ENCODE measurements at regions not wholly inside any gene's neighbourhood (a gene's known extent, or its start where the extent isn't known, plus 50 kb on each side); places are given as distances from the start of the nearest gene placed in this dataset.
A peak's percentile ranks its signal among the peaks of the same experiment; 100 is the strongest.

- Histone ChIP-seq H2BK15ac (ENCODE audit: low read depth, low read length) (no peak overlapping the region), H3K4me2 (ENCODE audit: insufficient read depth, insufficient read length, low read length) (no peak overlapping the region)
- DNase-seq, result peak; percentile 61
Observed at GRCh38 chr12:126617312-126617711, 1552.1 kb downstream of the AACS start.

More at GRCh38 chr12:126617312-126617711, 1552.1 kb downstream of the AACS start:
- Mint-ChIP-seq H3K36me3 (ENCODE audit: insufficient read depth in 1 of 3, low read depth in 3 of 3) (peaks cover 6% of the 10 kb centered on the region in 3 experiments; a peak in 6 of 7 replicates), H3K4me3 (no peak overlapping the region), H3K27ac (no peak overlapping the region), H3K9me3 (peaks cover 25 to 41% of the 10 kb centered on the region in 2 experiments), H3K27me3 (ENCODE audit: low read depth) (no peaks in the 10 kb centered on the region; the same call in 1 of the 2 replicates), H3K4me1 (peaks cover 12 to 14% of the 10 kb centered on the region in 2 experiments)
- Histone ChIP-seq H3K27ac (ENCODE audit: insufficient read length, low read depth, low read length) (no peak overlapping the region), H2AFZ (ENCODE audit: low read length) (no peak overlapping the region), H2BK20ac (ENCODE audit: low read depth, low read length, poor library complexity, severe bottlenecking) (no peak overlapping the region), H3K14ac (ENCODE audit: insufficient read depth, low read length) (no peak overlapping the region), H3K9me3 (ENCODE audit: control insufficient read depth, low read depth, low read length) (peaks cover 5% of the 10 kb centered on the region), H3K79me2 (ENCODE audit: insufficient read depth, low read length) (no peaks in the 10 kb centered on the region), H4K5ac (ENCODE audit: insufficient read length, low read depth, low read length) (no peak overlapping the region), H3K9ac (ENCODE audit: extremely low read depth, insufficient read length, low read length) (no peak overlapping the region), H3K4ac (ENCODE audit: low read depth, low read length) (no peak overlapping the region), H3K23me2 (ENCODE audit: insufficient read length, low read depth, low read length, poor library complexity, severe bottlenecking) (no peaks in the 10 kb centered on the region), H3K56ac (ENCODE audit: insufficient read length, low read depth, low read length) (no peak overlapping the region), H2BK120ac (ENCODE audit: low read depth, low read length, poor library complexity, severe bottlenecking) (no peak overlapping the region), H4K20me1 (ENCODE audit: control insufficient read depth, insufficient read depth, insufficient read length) (no peaks in the 10 kb centered on the region), H3K4me1 (ENCODE audit: insufficient read depth, low read length) (no peaks in the 10 kb centered on the region), H3T11ph (ENCODE audit: low read length) (no peak overlapping the region), H4K8ac (replicated peaks; ENCODE audit: insufficient read length, low read depth, low read length) (no peak overlapping the region), H2BK5ac (ENCODE audit: insufficient read length, low read length) (no peak overlapping the region), H4K91ac (ENCODE audit: insufficient read length, low read depth, low read length) (no peak overlapping the region), H2AK5ac (ENCODE audit: insufficient read length, low read length) (no peak overlapping the region), H3K18ac (ENCODE audit: insufficient read length, low read depth, low read length) (no peak overlapping the region), H3K79me1 (ENCODE audit: insufficient read depth, low read depth, low read length, poor library complexity, severe bottlenecking) (no peaks in the 10 kb centered on the region), H3K23ac (ENCODE audit: insufficient read length, low read depth, low read length) (no peak overlapping the region), H3K27me3 (ENCODE audit: insufficient read depth, low read length) (no peaks in the 10 kb centered on the region), H2BK12ac (ENCODE audit: insufficient read length, low read depth, low read length) (no peak overlapping the region)
- peak; percentile 82 for TF ChIP-seq CTCF (conservative IDR thresholded peaks at IDR 0.05)
- WGBS (ENCODE audit: extremely low coverage, insufficient read length, low lambda C conversion rate), result no CpG with 5 or more reads among the region's 5 CpGs

All from H9 (cell line).